Endothelial cell of umbilical vein (primary cell): ENCODE measurements at regions not wholly inside any gene's neighbourhood (a gene's known extent, or its start where the extent isn't known, plus 50 kb on each side); places are given as distances from the start of the nearest gene placed in this dataset.

Experiments
- BruUV-seq: library from RNA; stranded (reverse); fragments of 400-500 nt; replicated peaks from 2 replicates; lab custom pipeline; 2021; lab: Mats Ljungman, UMichigan
- CTCF ChIA-PET: fragments of 300-600, 350-600 bp; sonication (Branson Sonifier 250); formaldehyde crosslinking; loops from one replicate; lab custom pipeline; 2021; ENCODE audit warnings: antibody characterized with exemption, inconsistent platforms; lab: Charles Lee
- POLR2A ChIA-PET: fragments of 300-600, 350-600 bp; sonication (Branson Sonifier 250); formaldehyde crosslinking; loops from one replicate; lab custom pipeline; 2021; ENCODE audit warnings: antibody characterized with exemption, inconsistent platforms; lab: Charles Lee
- DNase-seq: peaks from one replicate; pipeline ENCODE4 v3.0.0-alpha.2; 2011; ENCODE audit warnings: low read depth, low spot score
- FAIRE-seq: peaks from 2 replicates; lab custom pipeline; 2011; peaks lifted over from hg19 to GRCh38; lab: Jason Lieb, UNC
- H2AFZ ChIP-seq: 2 replicates; pipeline ENCODE4 v1.6.0; 2012; ENCODE audit warnings: low read depth, low read length, control low read depth, inconsistent platforms
- H3K27ac ChIP-seq: 2 replicates; pipeline ENCODE4 v1.5.1; 2011; ENCODE audit warnings: low read depth, mild to moderate bottlenecking, control low read depth, low read length, moderate library complexity; ENCODE audit not compliant: insufficient read depth
- H3K27me3 ChIP-seq, 2 experiments: 2 replicates each; pipeline versions ENCODE4 v1.6.0 to v1.6.1; 2011; ENCODE audit warnings: low read length in 2 of 2, mixed read lengths in 1 of 2; ENCODE audit not compliant: control insufficient read depth in 2 of 2, insufficient read depth in 2 of 2
- H3K36me3 ChIP-seq, 2 experiments: 2 replicates in 1 of 2; 3 replicates in 1 of 2; pipeline ENCODE4 v1.5.1; 2011; ENCODE audit warnings: low read length in 2 of 2, mild to moderate bottlenecking in 1 of 2, moderate library complexity in 1 of 2; ENCODE audit not compliant: control insufficient read depth in 2 of 2, insufficient read depth in 2 of 2; ENCODE audit errors: extremely low read depth in 1 of 2
- H3K4me1 ChIP-seq: 3 replicates; pipeline ENCODE4 v1.5.1; 2011; ENCODE audit warnings: mild to moderate bottlenecking, low read length; ENCODE audit not compliant: control insufficient read depth, insufficient read depth; ENCODE audit errors: extremely low read depth
- H3K4me2 ChIP-seq: 2 replicates; pipeline ENCODE4 v1.6.1; 2011; ENCODE audit warnings: low read length, control low read depth, mixed read lengths; ENCODE audit not compliant: insufficient read depth
- H3K4me3 ChIP-seq, 3 experiments: fragments of 200-600 bp in 1 of 3; sonication (generic), shearing (Covaris generic) in 1 of 3; replicated peaks in 1 of 3; 2 replicates each; pipeline ENCODE4 v1.5.1; 2011 to 2016; ENCODE audit warnings: control low read depth in 3 of 3, low read length in 3 of 3, mild to moderate bottlenecking in 2 of 3, inconsistent platforms in 1 of 3, low read depth in 1 of 3, moderate library complexity in 1 of 3; ENCODE audit not compliant: insufficient read depth in 1 of 3
- H3K79me2 ChIP-seq: 2 replicates; pipeline ENCODE4 v1.6.0; 2012; ENCODE audit warnings: low read length, inconsistent platforms; ENCODE audit not compliant: control insufficient read depth, insufficient read depth
- H3K9ac ChIP-seq: replicated peaks from 2 replicates; pipeline ENCODE3; 2011; ENCODE audit warnings: low read length, control low read depth; ENCODE audit not compliant: insufficient read depth; ENCODE audit errors: extremely low read depth
- H3K9me1 ChIP-seq: replicated peaks from 3 replicates; pipeline ENCODE4 v1.6.0; 2011; ENCODE audit warnings: mild to moderate bottlenecking, low read length; ENCODE audit not compliant: control insufficient read depth, insufficient read depth; ENCODE audit errors: extremely low read depth
- H3K9me3 ChIP-seq: replicated peaks from 2 replicates; pipeline ENCODE4 v1.5.1; 2012; ENCODE audit warnings: low read length, inconsistent platforms; ENCODE audit not compliant: control insufficient read depth, insufficient read depth
- H4K20me1 ChIP-seq: replicated peaks from 2 replicates; pipeline ENCODE3; 2011; ENCODE audit warnings: mild to moderate bottlenecking, low read length; ENCODE audit not compliant: control insufficient read depth, insufficient read depth; ENCODE audit errors: extremely low read depth
- CTCF ChIP-seq, 2 donors: IDR thresholded peaks; 1 replicate in 1 of 2; 2 replicates in 1 of 2; pipeline ENCODE4 v1.5.1; 2011; ENCODE audit warnings: low read length in 2 of 2, mild to moderate bottlenecking in 2 of 2, moderate library complexity in 2 of 2, control low read depth in 1 of 2, inconsistent platforms in 1 of 2, low read depth in 1 of 2; ENCODE audit not compliant: insufficient read depth in 1 of 2; ENCODE audit errors: extremely low read depth in 1 of 2
- FOS ChIP-seq: IDR thresholded peaks from 2 replicates; pipeline ENCODE4 v1.6.1; 2011; ENCODE audit warnings: mild to moderate bottlenecking, low read length, moderate library complexity, borderline replicate concordance; ENCODE audit not compliant: insufficient read depth
- GATA2 ChIP-seq: IDR thresholded peaks from 2 replicates; pipeline ENCODE4 v1.7.0; 2011; ENCODE audit warnings: low read depth, mild to moderate bottlenecking, moderate library complexity, mixed read lengths, low read length; ENCODE audit not compliant: insufficient read length, insufficient read depth
- JUN ChIP-seq: IDR thresholded peaks from 2 replicates; pipeline ENCODE4 v1.6.1; 2011; ENCODE audit warnings: borderline replicate concordance, low read depth; ENCODE audit not compliant: insufficient read length, insufficient read depth
- dilution Hi-C: fragments of 300-500 bp; cut with MboI; formaldehyde crosslinking; loops from one replicate; pipeline ENCODE4 v1.15.0; 2019; ENCODE audit warnings: low sequenced_read_pairs; ENCODE audit not compliant: extremely low pct_ligation_motif_present
- intact Hi-C: fragments of 100-400 bp; cut with micrococcal nuclease; formaldehyde crosslinking; loops from one replicate; pipeline ENCODE4 v1.10.0; 2022

- H2AFZ ChIP-seq, result no peak overlapping the region
- H3K4me2 ChIP-seq, result no peak overlapping the region
- no peak overlapping the region for H3K9ac ChIP-seq
- H3K36me3 ChIP-seq, result no peaks in the 10 kb centered on the region
- DNase-seq (peak; percentile 15), FAIRE-seq (no peak)
- dilution Hi-C loops, result no loop called here
- H3K4me3 ChIP-seq, result no peak overlapping the region
- ChIA-PET POLR2A (no interaction called here), CTCF (no interaction called here)
- no peaks in the 10 kb centered on the region for H3K9me1 ChIP-seq
- TF ChIP-seq GATA2 (no peak), JUN (no peak), FOS (peak; percentile 36)
- no TSS peak for BruUV-seq
- no peaks in the 10 kb centered on the region for H4K20me1 ChIP-seq
- peaks cover 16% of the 10 kb centered on the region for H3K4me1 ChIP-seq
- no peaks in the 10 kb centered on the region for H3K27me3 ChIP-seq
- H3K27ac ChIP-seq, result no peak overlapping the region
- H3K79me2 ChIP-seq, result no peaks in the 10 kb centered on the region
- no peaks in the 10 kb centered on the region for H3K9me3 ChIP-seq
- intact Hi-C loops, result no loop called here
Measured at GRCh38 chr1:218946147-218946546, 227.5 kb upstream of the LYPLAL1 start.

GRCh38 chr1:218948446-218948845 is 225.2 kb upstream of the LYPLAL1 start:
- peaks cover 9% of the 10 kb centered on the region for H3K4me1 ChIP-seq
- no peak overlapping the region for H2AFZ ChIP-seq
- no peaks in the 10 kb centered on the region for H3K36me3 ChIP-seq
- no peak overlapping the region for H3K27ac ChIP-seq
- H3K27me3 ChIP-seq, result no peaks in the 10 kb centered on the region
- TF ChIP-seq GATA2, result peak; percentile 29
- peak; percentile 24 for TF ChIP-seq FOS
- no peak for TF ChIP-seq CTCF (IDR thresholded peaks at IDR 0.05; ENCODE audit: extremely low read depth in 1 of 2, insufficient read depth in 1 of 2, low read depth in 1 of 2, low read length in 2 of 2)
- DNase-seq, result peak; percentile 10
- H3K9ac ChIP-seq, result no peak overlapping the region
- dilution Hi-C loops (no loop called here), intact Hi-C loops (no loop called here)
- H3K9me3 ChIP-seq, result no peaks in the 10 kb centered on the region
- H3K9me1 ChIP-seq, result no peaks in the 10 kb centered on the region
- H3K79me2 ChIP-seq, result no peaks in the 10 kb centered on the region
- ChIA-PET CTCF (interaction anchor here (0.6 to 1.4 kb wide), 4 partner anchors 13 to 649 kb away, joined by 3 to 6 read pairs (median 3); no protein-coding TSS in a partner anchor), POLR2A (no interaction called here)
- no peak overlapping the region for H3K4me2 ChIP-seq
- H4K20me1 ChIP-seq, result no peaks in the 10 kb centered on the region
- no peak overlapping the region for H3K4me3 ChIP-seq
- BruUV-seq, result no TSS peak
- peak; percentile 26 for FAIRE-seq
